Neural cell (in vitro differentiated cells): ENCODE measurements at regions not wholly inside any gene's neighbourhood (a gene's known extent, or its start where the extent isn't known, plus 50 kb on each side); places are given as distances from the start of the nearest gene placed in this dataset.

Experiments used
- H2AFZ ChIP-seq: fragments of 200-600, 300-800 bp; sonication (generic), shearing (Covaris generic); 2 replicates; pipeline ENCODE4 v1.6.0; 2014; ENCODE audit warnings: low read depth, mild to moderate bottlenecking, antibody characterized with exemption, low read length, moderate library complexity
- H3F3A ChIP-seq: fragments of 200-600 bp; shearing (Covaris generic); 2 replicates; pipeline ENCODE4 v1.6.1; 2016; ENCODE audit warnings: mild to moderate bottlenecking, moderate library complexity, mixed read lengths, antibody characterized with exemption, low read length; ENCODE audit not compliant: insufficient read depth, poor library complexity, severe bottlenecking
- H3K27ac ChIP-seq: fragments of 200-600, 300-800 bp; sonication (generic), shearing (Covaris generic); 2 replicates; pipeline ENCODE4 v1.5.1; 2014; ENCODE audit warnings: mild to moderate bottlenecking, low read length, moderate library complexity
- H3K27me3 ChIP-seq: fragments of 300-800, 200-600 bp; sonication (generic), shearing (Covaris generic); 2 replicates; pipeline ENCODE4 v1.6.0; 2014; ENCODE audit warnings: mild to moderate bottlenecking, low read depth, low read length, moderate library complexity; ENCODE audit not compliant: insufficient read depth
- H3K36me3 ChIP-seq: fragments of 300-800, 200-600 bp; sonication (generic), shearing (Covaris generic); 2 replicates; pipeline ENCODE4 v1.5.1; 2014; ENCODE audit warnings: mild to moderate bottlenecking, antibody characterized with exemption, low read length, moderate library complexity; ENCODE audit not compliant: insufficient read depth
- H3K4me2 ChIP-seq: fragments of 300-800, 200-600 bp; sonication (generic), shearing (Covaris generic); 2 replicates; pipeline ENCODE4 v1.6.0; 2014; ENCODE audit warnings: mild to moderate bottlenecking, low read length
- H3K4me3 ChIP-seq: fragments of 300-800, 200-600 bp; sonication (generic), shearing (Covaris generic); 2 replicates; pipeline ENCODE4 v1.5.1; 2014; ENCODE audit warnings: mild to moderate bottlenecking, low read length, moderate library complexity
- H3K79me2 ChIP-seq: fragments of 200-600 bp; shearing (Covaris generic); replicated peaks from 2 replicates; pipeline ENCODE4 v1.6.0; 2014; ENCODE audit warnings: mild to moderate bottlenecking, low read length, moderate library complexity; ENCODE audit not compliant: insufficient read depth
- H3K9ac ChIP-seq: fragments of 300-800, 200-600 bp; sonication (generic), shearing (Covaris generic); 2 replicates; pipeline ENCODE4 v1.6.1; 2016; ENCODE audit warnings: mild to moderate bottlenecking, low read length, mixed read lengths
- H3K9me2 ChIP-seq: fragments of 200-600 bp; shearing (Covaris generic); 2 replicates; pipeline ENCODE4 v1.6.1; 2016; ENCODE audit warnings: mild to moderate bottlenecking, low read length, mixed read lengths; ENCODE audit not compliant: insufficient read depth
- H3K9me3 ChIP-seq: fragments of 200-600, 300-800 bp; sonication (generic), shearing (Covaris generic); 2 replicates; pipeline ENCODE4 v1.6.1; 2016; ENCODE audit warnings: mild to moderate bottlenecking, mixed run types, low read length, moderate library complexity, mixed read lengths
- H4K20me1 ChIP-seq: fragments of 200-600 bp; shearing (Covaris generic); 2 replicates; pipeline ENCODE4 v1.6.1; 2016; ENCODE audit warnings: mild to moderate bottlenecking, mixed run types; ENCODE audit not compliant: insufficient read depth
- CTCF ChIP-seq: fragments of 450-650 bp; IDR thresholded peaks from 2 replicates; pipeline ENCODE4 v1.5.1; 2014; ENCODE audit warnings: antibody characterized with exemption, mild to moderate bottlenecking, moderate library complexity; ENCODE audit not compliant: poor library complexity, severe bottlenecking
- EP300 ChIP-seq: fragments of 450-650 bp; conservative IDR thresholded peaks from 2 replicates; pipeline ENCODE4 v1.6.1; 2014; ENCODE audit warnings: antibody characterized with exemption, mild to moderate bottlenecking, moderate library complexity; ENCODE audit not compliant: poor library complexity, severe bottlenecking
- EZH2 ChIP-seq: fragments of 200-600, 300-800 bp; shearing (Covaris generic), sonication (generic); IDR thresholded peaks from 2 replicates; pipeline ENCODE4 v1.6.1; 2014; ENCODE audit warnings: antibody characterized with exemption, low read length, borderline replicate concordance, mild to moderate bottlenecking; ENCODE audit not compliant: insufficient read depth, poor library complexity, severe bottlenecking
- MXI1 ChIP-seq: fragments of 450-650 bp; conservative IDR thresholded peaks from 2 replicates; pipeline ENCODE4 v1.6.1; 2014; ENCODE audit warnings: antibody characterized with exemption, mild to moderate bottlenecking; ENCODE audit not compliant: poor library complexity, severe bottlenecking
- POLR2AphosphoS5 ChIP-seq: IDR thresholded peaks from 2 replicates; pipeline ENCODE4 v1.6.1; 2012
- RAD21 ChIP-seq: fragments of 450-650 bp; conservative IDR thresholded peaks from 2 replicates; pipeline ENCODE4 v1.6.1; 2014; ENCODE audit warnings: antibody characterized with exemption, mild to moderate bottlenecking, moderate library complexity
- REST ChIP-seq: IDR thresholded peaks from 2 replicates; pipeline ENCODE4 v1.6.1; 2012; ENCODE audit warnings: borderline replicate concordance
- SMC3 ChIP-seq: fragments of 450-650 bp; conservative IDR thresholded peaks from 2 replicates; pipeline ENCODE4 v1.6.1; 2014; ENCODE audit warnings: antibody characterized with exemption, mild to moderate bottlenecking, moderate library complexity; ENCODE audit not compliant: poor library complexity
- TAF1 ChIP-seq: IDR thresholded peaks from 2 replicates; pipeline ENCODE4 v1.6.1; 2012; ENCODE audit warnings: low read depth

- Histone ChIP-seq H3K4me3 (no peak overlapping the region), H3F3A (no peaks in the 10 kb centered on the region), H3K9me2 (no peaks in the 10 kb centered on the region), H3K79me2 (no peaks in the 10 kb centered on the region), H3K9ac (no peak overlapping the region), H3K27ac (no peak overlapping the region), H3K36me3 (no peaks in the 10 kb centered on the region), H4K20me1 (no peaks in the 10 kb centered on the region), H3K9me3 (no peaks in the 10 kb centered on the region), H3K4me2 (no peak overlapping the region), H2AFZ (no peak overlapping the region), H3K27me3 (no peaks in the 10 kb centered on the region)
- no peak for TF ChIP-seq EZH2
- TF ChIP-seq CTCF: no peak
Observed at GRCh38 chr12:77537663-77538062, 293.0 kb upstream of the NAV3 start.

- Histone ChIP-seq H2AFZ (no peak overlapping the region), H4K20me1 (no peaks in the 10 kb centered on the region), H3K36me3 (no peaks in the 10 kb centered on the region), H3K4me2 (no peak overlapping the region), H3K9ac (no peak overlapping the region), H3F3A (no peaks in the 10 kb centered on the region), H3K4me3 (no peak overlapping the region), H3K79me2 (no peaks in the 10 kb centered on the region), H3K9me3 (no peaks in the 10 kb centered on the region), H3K27me3 (no peaks in the 10 kb centered on the region), H3K9me2 (no peaks in the 10 kb centered on the region), H3K27ac (no peak overlapping the region)
- TF ChIP-seq EP300 (no peak), MXI1 (no peak), TAF1 (no peak), POLR2AphosphoS5 (no peak)
Observed at GRCh38 chr12:77535734-77536133, 295.0 kb upstream of the NAV3 start.

- Histone ChIP-seq H4K20me1 (no peaks in the 10 kb centered on the region), H2AFZ (no peak overlapping the region), H3K27ac (no peak overlapping the region), H3K9me2 (no peaks in the 10 kb centered on the region), H3K9ac (no peak overlapping the region), H3K9me3 (no peaks in the 10 kb centered on the region), H3K36me3 (no peaks in the 10 kb centered on the region), H3K79me2 (no peaks in the 10 kb centered on the region), H3F3A (no peaks in the 10 kb centered on the region), H3K4me2 (no peak overlapping the region), H3K27me3 (no peaks in the 10 kb centered on the region), H3K4me3 (no peak overlapping the region)
- TF ChIP-seq MXI1: no peak
- no peak for TF ChIP-seq REST
- no peak for TF ChIP-seq TAF1
- TF ChIP-seq EZH2: no peak
- no peak for TF ChIP-seq RAD21
- TF ChIP-seq POLR2AphosphoS5: no peak
- TF ChIP-seq CTCF: no peak
- no peak for TF ChIP-seq SMC3
- no peak for TF ChIP-seq EP300
Observed at GRCh38 chr12:77531912-77532311, 298.8 kb upstream of the NAV3 start.
